ENCODE measurements at regions not wholly inside any gene's neighbourhood (a gene's known extent, or its start where the extent isn't known, plus 50 kb on each side); places are given as distances from the start of the nearest gene placed in this dataset.

GRCh38 chr2:43057742-43058725, 168.4 kb downstream of the ZFP36L2 start:
- TF ChIP-seq EZH2 (IDR thresholded peaks at IDR 0.05; ENCODE audit: low read depth) (no peak), CTCF (conservative IDR thresholded peaks at IDR 0.05) (no peak)
- H3K4me3 ChIP-seq: no peak overlapping the region
- H3K9me3 ChIP-seq (ENCODE audit: insufficient read depth, low read depth): peaks cover 6% of the 10 kb centered on the region
- no peak overlapping the region for H2AFZ ChIP-seq
- no peak overlapping the region for H3K4me2 ChIP-seq
- H3K27me3 ChIP-seq (ENCODE audit: insufficient read depth, low read depth): no peaks in the 10 kb centered on the region
- no peaks in the 10 kb centered on the region for H3K36me3 ChIP-seq (ENCODE audit: low read depth)
- ChIA-PET CTCF (interaction anchor here (0.5 kb wide), 1 partner anchor 227 kb away, joined by 3 read pairs; no protein-coding TSS in a partner anchor), POLR2A (ENCODE audit: unreplicated experiment) (no interaction called here)
- intact Hi-C loops (cut with micrococcal nuclease; ENCODE audit: unreplicated experiment): loop anchor here (1.0 kb wide), 1 partner anchor 11 kb away; no protein-coding TSS in a partner anchor
- H3F3A ChIP-seq (ENCODE audit: insufficient read depth, low read depth): peaks cover 5% of the 10 kb centered on the region; the same call in 1 of the 2 replicates
- H3K27ac ChIP-seq: no peak overlapping the region
- BruUV-seq (replicated peaks): no TSS peak
- no peak for DNase-seq
- no peaks in the 10 kb centered on the region for H3K79me2 ChIP-seq (ENCODE audit: low read depth)
- no peaks in the 10 kb centered on the region for H3K9me2 ChIP-seq (ENCODE audit: insufficient read depth)
- no peaks in the 10 kb centered on the region for H4K20me1 ChIP-seq (ENCODE audit: insufficient read depth)
- peaks cover 23% of the 10 kb centered on the region for H3K4me1 ChIP-seq (replicated peaks; ENCODE audit: insufficient read depth)

GRCh38 chr2:43057026-43057741, 169.2 kb downstream of the ZFP36L2 start:
- Histone ChIP-seq H3K27ac (no peak overlapping the region), H4K20me1 (ENCODE audit: insufficient read depth) (no peaks in the 10 kb centered on the region), H3K27me3 (ENCODE audit: insufficient read depth, low read depth) (no peaks in the 10 kb centered on the region), H3K79me2 (ENCODE audit: low read depth) (no peaks in the 10 kb centered on the region), H3K9me3 (ENCODE audit: insufficient read depth, low read depth) (peaks cover 5% of the 10 kb centered on the region), H3K4me1 (replicated peaks; ENCODE audit: insufficient read depth) (peaks cover 30% of the 10 kb centered on the region), H3K4me3 (no peak overlapping the region), H3K9me2 (ENCODE audit: insufficient read depth) (no peaks in the 10 kb centered on the region), H3K36me3 (ENCODE audit: low read depth) (no peaks in the 10 kb centered on the region), H3K4me2 (no peak overlapping the region), H2AFZ (no peak overlapping the region), H3F3A (ENCODE audit: insufficient read depth, low read depth) (peaks cover 14% of the 10 kb centered on the region)
- TF ChIP-seq EZH2 (IDR thresholded peaks at IDR 0.05; ENCODE audit: low read depth): no peak
- no peak for TF ChIP-seq CTCF (conservative IDR thresholded peaks at IDR 0.05)
- POLR2A ChIA-PET (ENCODE audit: unreplicated experiment): no interaction called here
- intact Hi-C loops (cut with micrococcal nuclease; ENCODE audit: unreplicated experiment): loop anchor here (1.0 kb wide), 1 partner anchor 12 kb away; no protein-coding TSS in a partner anchor
- no TSS peak for BruUV-seq (replicated peaks)
- peak; percentile 50 to 71 for DNase-seq
- CTCF ChIA-PET: no interaction called here

GRCh38 chr2:43055985-43056384, 170.4 kb downstream of the ZFP36L2 start:
- TF ChIP-seq EZH2 (IDR thresholded peaks at IDR 0.05; ENCODE audit: low read depth) (no peak), CTCF (conservative IDR thresholded peaks at IDR 0.05) (no peak)
- POLR2A ChIA-PET (ENCODE audit: unreplicated experiment): no interaction called here
- no peaks in the 10 kb centered on the region for H3K9me3 ChIP-seq (ENCODE audit: insufficient read depth, low read depth)
- DNase-seq: no peak
- no TSS peak for BruUV-seq (replicated peaks)
- H3K4me2 ChIP-seq: no peak overlapping the region
- H2AFZ ChIP-seq: no peak overlapping the region
- H3F3A ChIP-seq (ENCODE audit: insufficient read depth, low read depth): peaks cover 26% of the 10 kb centered on the region
- no peaks in the 10 kb centered on the region for H3K79me2 ChIP-seq (ENCODE audit: low read depth)
- H4K20me1 ChIP-seq (ENCODE audit: insufficient read depth): no peaks in the 10 kb centered on the region
- peaks cover 42% of the 10 kb centered on the region for H3K4me1 ChIP-seq (replicated peaks; ENCODE audit: insufficient read depth)
- H3K27ac ChIP-seq: no peak overlapping the region
- intact Hi-C loops (cut with micrococcal nuclease; ENCODE audit: unreplicated experiment): no loop called here
- no peaks in the 10 kb centered on the region for H3K36me3 ChIP-seq (ENCODE audit: low read depth)
- CTCF ChIA-PET: no interaction called here
- no peaks in the 10 kb centered on the region for H3K27me3 ChIP-seq (ENCODE audit: insufficient read depth, low read depth)
- H3K9me2 ChIP-seq (ENCODE audit: insufficient read depth): no peaks in the 10 kb centered on the region
- no peak overlapping the region for H3K4me3 ChIP-seq

Data from PC-9 (cell line).